ENCODE measurements at regions not wholly inside any gene's neighbourhood (a gene's known extent, or its start where the extent isn't known, plus 50 kb on each side); places are given as distances from the start of the nearest gene placed in this dataset.

GRCh38 chr5:147169399-147169798 lies 65.4 kb upstream of the STK32A start:
- H3K4me1 Mint-ChIP-seq (ENCODE audit: low read depth) = no peaks in the 10 kb centered on the region
- peaks cover 0 to 1% of the 10 kb centered on the region in 2 donors for H3K9me3 Mint-ChIP-seq
- H3K27ac Mint-ChIP-seq = no peak overlapping the region
- no peaks in the 10 kb centered on the region for H3K27me3 Mint-ChIP-seq (ENCODE audit: low read depth)
- ATAC-seq (replicated peaks in 1 of 2) (no peak), DNase-seq (no peak)
- no peak overlapping the region for H3K4me3 Mint-ChIP-seq
- H3K36me3 Mint-ChIP-seq (ENCODE audit: insufficient read depth in 2 of 2) = no peaks in the 10 kb centered on the region

- no peaks in the 10 kb centered on the region for H3K4me1 Mint-ChIP-seq (ENCODE audit: low read depth)
- no peak overlapping the region for H3K4me3 Mint-ChIP-seq
- H3K36me3 Mint-ChIP-seq (ENCODE audit: insufficient read depth in 2 of 2) = no peaks in the 10 kb centered on the region
- no peak overlapping the region for H3K27ac Mint-ChIP-seq
- H3K27me3 Mint-ChIP-seq (ENCODE audit: low read depth) = no peaks in the 10 kb centered on the region
- DNase-seq (no peak), ATAC-seq (replicated peaks in 1 of 2) (no peak)
- peaks cover 0 to 1% of the 10 kb centered on the region in 2 donors for H3K9me3 Mint-ChIP-seq
These were observed 64.9 kb upstream of the STK32A start for GRCh38 chr5:147169901-147170300.

GRCh38 chr5:147170603-147171002 lies 64.2 kb upstream of the STK32A start:
- Mint-ChIP-seq H3K9me3 (peaks cover 0 to 1% of the 10 kb centered on the region in 2 donors), H3K4me3 (no peak overlapping the region), H3K4me1 (ENCODE audit: low read depth) (no peaks in the 10 kb centered on the region), H3K27ac (no peak overlapping the region), H3K36me3 (ENCODE audit: insufficient read depth in 2 of 2) (no peaks in the 10 kb centered on the region), H3K27me3 (ENCODE audit: low read depth) (no peaks in the 10 kb centered on the region)
- ATAC-seq (replicated peaks in 1 of 2) = peak in 1 of 2 donors; percentile 36
- DNase-seq = no peak

- ATAC-seq (replicated peaks in 1 of 2) (no peak), DNase-seq (no peak)
- Mint-ChIP-seq H3K9me3 (peaks cover 0 to 1% of the 10 kb centered on the region in 2 donors), H3K27ac (no peak overlapping the region), H3K36me3 (ENCODE audit: insufficient read depth in 2 of 2) (no peaks in the 10 kb centered on the region), H3K4me3 (no peak overlapping the region), H3K4me1 (ENCODE audit: low read depth) (no peaks in the 10 kb centered on the region), H3K27me3 (ENCODE audit: low read depth) (no peaks in the 10 kb centered on the region)
These were observed 60.1 kb upstream of the STK32A start for GRCh38 chr5:147174671-147175265.

- Mint-ChIP-seq H3K4me3 (no peak overlapping the region), H3K27ac (no peak overlapping the region), H3K9me3 (peaks cover 0 to 1% of the 10 kb centered on the region in 2 donors), H3K27me3 (ENCODE audit: low read depth) (no peaks in the 10 kb centered on the region), H3K4me1 (ENCODE audit: low read depth) (no peaks in the 10 kb centered on the region), H3K36me3 (ENCODE audit: insufficient read depth in 2 of 2) (no peaks in the 10 kb centered on the region)
- ATAC-seq (replicated peaks in 1 of 2) = no peak
- DNase-seq = no peak
These were observed 59.2 kb upstream of the STK32A start for GRCh38 chr5:147175516-147176097.

- ATAC-seq (replicated peaks in 1 of 2) (no peak), DNase-seq (no peak)
- Mint-ChIP-seq H3K4me3 (no peak overlapping the region), H3K9me3 (peaks cover 0 to 1% of the 10 kb centered on the region in 2 donors), H3K27ac (no peak overlapping the region), H3K27me3 (ENCODE audit: low read depth) (no peaks in the 10 kb centered on the region), H3K4me1 (ENCODE audit: low read depth) (no peaks in the 10 kb centered on the region), H3K36me3 (ENCODE audit: insufficient read depth in 2 of 2) (no peaks in the 10 kb centered on the region)
These were observed 58.4 kb upstream of the STK32A start for GRCh38 chr5:147176422-147176821.

GRCh38 chr5:147177125-147177840 lies 57.5 kb upstream of the STK32A start:
- H3K36me3 Mint-ChIP-seq (ENCODE audit: insufficient read depth in 2 of 2) = no peaks in the 10 kb centered on the region
- no peaks in the 10 kb centered on the region for H3K27me3 Mint-ChIP-seq (ENCODE audit: low read depth)
- no peak overlapping the region for H3K27ac Mint-ChIP-seq
- no peak for DNase-seq
- H3K9me3 Mint-ChIP-seq = peaks cover 0 to 1% of the 10 kb centered on the region in 2 donors
- H3K4me1 Mint-ChIP-seq (ENCODE audit: low read depth) = no peaks in the 10 kb centered on the region
- no peak for ATAC-seq (replicated peaks in 1 of 2)
- H3K4me3 Mint-ChIP-seq = no peak overlapping the region

- Mint-ChIP-seq H3K36me3 (ENCODE audit: insufficient read depth in 2 of 2) (no peaks in the 10 kb centered on the region), H3K4me3 (no peak overlapping the region)
- ATAC-seq (replicated peaks in 1 of 2) = no peak
These were observed 55.2 kb upstream of the STK32A start for GRCh38 chr5:147179562-147180147.

GRCh38 chr5:147180751-147181150 lies 54.1 kb upstream of the STK32A start:
- Mint-ChIP-seq H3K4me1 (ENCODE audit: low read depth) (no peaks in the 10 kb centered on the region), H3K27ac (no peak overlapping the region), H3K27me3 (ENCODE audit: low read depth) (no peaks in the 10 kb centered on the region), H3K36me3 (ENCODE audit: insufficient read depth in 2 of 2) (no peaks in the 10 kb centered on the region), H3K4me3 (no peak overlapping the region), H3K9me3 (peaks cover 0 to 1% of the 10 kb centered on the region in 2 donors)
- ATAC-seq (replicated peaks in 1 of 2) (no peak), DNase-seq (no peak)

More at GRCh38 chr5:147179562-147180147, 55.2 kb upstream of the STK32A start:
- H3K27me3 Mint-ChIP-seq (ENCODE audit: low read depth) = no peaks in the 10 kb centered on the region
- H3K4me1 Mint-ChIP-seq (ENCODE audit: low read depth) = no peaks in the 10 kb centered on the region
- peaks cover 0 to 1% of the 10 kb centered on the region in 2 donors for H3K9me3 Mint-ChIP-seq
- no peak for DNase-seq
- H3K27ac Mint-ChIP-seq = no peak overlapping the region
